Adrenal gland (tissue), 9 donors: ENCODE measurements at regions not wholly inside any gene's neighbourhood (a gene's known extent, or its start where the extent isn't known, plus 50 kb on each side); places are given as distances from the start of the nearest gene placed in this dataset.

Source experiments
- DNase-seq, 7 donors: peaks; one replicate each; pipeline ENCODE4 v3.0.0-alpha.2; 2019 to 2020
- H3K27ac ChIP-seq, 5 donors: fragments of 200-600 bp; sonication (generic) in 4 of 5; 1 replicate in 3 of 5; 2 replicates in 2 of 5; pipeline versions ENCODE4 v1.5.1 to v1.8.0; 2016 to 2020; ENCODE audit warnings: mild to moderate bottlenecking in 1 of 5
- H3K27me3 ChIP-seq: fragments of 200-600 bp; 2 replicates; pipeline ENCODE4 v1.8.0; 2021
- H3K36me3 ChIP-seq, 2 donors: fragments of 200-600 bp; replicated peaks in 1 of 2; 1 replicate in 1 of 2; 2 replicates in 1 of 2; pipeline versions ENCODE4 v1.5.1 to v1.8.0; 2018 to 2022
- H3K4me1 ChIP-seq, 2 donors: fragments of 200-600 bp; replicated peaks in 1 of 2; 1 replicate in 1 of 2; 2 replicates in 1 of 2; pipeline versions ENCODE4 v1.5.1 to v1.8.0; 2018 to 2021
- H3K4me3 ChIP-seq, 4 donors: fragments of 200-600 bp; sonication (generic) in 3 of 4; one replicate each; pipeline ENCODE4 v1.5.1; 2016 to 2018
- H3K9me3 ChIP-seq, 3 donors: fragments of 200-600 bp; sonication (generic) in 1 of 3; replicated peaks in 1 of 3; 1 replicate in 2 of 3; 2 replicates in 1 of 3; pipeline versions ENCODE4 v1.5.1 to v1.8.0; 2016 to 2021
- POLR2A ChIP-seq, 2 donors: fragments of 450-650 bp; IDR thresholded peaks; one replicate each; pipeline ENCODE4 v1.6.1; 2017; ENCODE audit warnings: antibody characterized with exemption in 2 of 2, mild to moderate bottlenecking in 2 of 2, moderate library complexity in 1 of 2
- WGBS, 4 donors: extraction: QIAGEN DNeasy Blood & Tissue Kit in 2 of 4; methylation state at CpG; one replicate each; pipeline versions ENCODE4 v1.1.5 to v1.1.7; 2013 to 2017; 5-methylcytosine and 5-hydroxymethylcytosine counted together
- intact Hi-C, 2 donors: fragments of 100-400 bp; cut with DNase I; formaldehyde crosslinking; loops; one replicate each; pipeline versions ENCODE4 v1.14.1 to v1.15.0; 2022 to 2023
- TF ChIP-seq, protein P1 (sequence below), 6 experiments: fragments of 450-650 bp in 4 of 6; fragments of 200-600 bp in 2 of 6; sonication (generic) in 1 of 6; IDR thresholded peaks; 1 replicate in 5 of 6; 2 replicates in 1 of 6; pipeline versions ENCODE4 v1.5.1 to v1.8.0; 2016 to 2021; ENCODE audit warnings: antibody characterized with exemption in 6 of 6, mild to moderate bottlenecking in 2 of 6, moderate library complexity in 1 of 6
- donor health status: healthy with polysubstance abuse.
- donor health status: Bipolar disorder and iron deficiency.
- donor health status: DM: yes; HTN: yes; CAD: no.
- donor health status: DM: no; HTN: no; CAD: no.
- donor health status: DM: no; HTN: no; CAD: no.

DNA sequence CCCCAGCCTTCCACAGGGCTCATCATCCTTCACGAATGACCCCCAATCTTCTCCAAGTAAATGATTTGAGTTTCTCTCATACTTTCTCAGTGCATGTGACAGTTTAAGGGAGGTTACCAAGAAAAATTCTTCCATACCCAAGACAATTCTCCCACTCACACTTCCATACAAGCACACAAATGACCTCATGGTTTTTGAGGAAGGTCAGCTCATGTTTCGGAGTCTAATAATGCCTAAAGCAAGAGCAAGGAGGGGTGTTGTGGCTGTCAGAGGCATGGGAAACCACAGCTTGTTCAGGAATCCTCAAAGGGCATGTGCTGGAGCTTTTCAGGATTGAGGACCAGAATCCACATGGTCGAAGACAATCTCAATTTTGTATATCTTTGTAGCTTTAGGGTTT lies 279.0 kb downstream of the MAFB start:
- 78 to 81% (median 79%) methylated on average over 3 of the region's 3 CpGs for WGBS, 4 donors
- TF ChIP-seq POLR2A (IDR thresholded peaks at IDR 0.05) = no peak
- TF ChIP-seq, protein P1, sequence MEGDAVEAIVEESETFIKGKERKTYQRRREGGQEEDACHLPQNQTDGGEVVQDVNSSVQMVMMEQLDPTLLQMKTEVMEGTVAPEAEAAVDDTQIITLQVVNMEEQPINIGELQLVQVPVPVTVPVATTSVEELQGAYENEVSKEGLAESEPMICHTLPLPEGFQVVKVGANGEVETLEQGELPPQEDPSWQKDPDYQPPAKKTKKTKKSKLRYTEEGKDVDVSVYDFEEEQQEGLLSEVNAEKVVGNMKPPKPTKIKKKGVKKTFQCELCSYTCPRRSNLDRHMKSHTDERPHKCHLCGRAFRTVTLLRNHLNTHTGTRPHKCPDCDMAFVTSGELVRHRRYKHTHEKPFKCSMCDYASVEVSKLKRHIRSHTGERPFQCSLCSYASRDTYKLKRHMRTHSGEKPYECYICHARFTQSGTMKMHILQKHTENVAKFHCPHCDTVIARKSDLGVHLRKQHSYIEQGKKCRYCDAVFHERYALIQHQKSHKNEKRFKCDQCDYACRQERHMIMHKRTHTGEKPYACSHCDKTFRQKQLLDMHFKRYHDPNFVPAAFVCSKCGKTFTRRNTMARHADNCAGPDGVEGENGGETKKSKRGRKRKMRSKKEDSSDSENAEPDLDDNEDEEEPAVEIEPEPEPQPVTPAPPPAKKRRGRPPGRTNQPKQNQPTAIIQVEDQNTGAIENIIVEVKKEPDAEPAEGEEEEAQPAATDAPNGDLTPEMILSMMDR (IDR thresholded peaks at IDR 0.05) = no peak

DNA sequence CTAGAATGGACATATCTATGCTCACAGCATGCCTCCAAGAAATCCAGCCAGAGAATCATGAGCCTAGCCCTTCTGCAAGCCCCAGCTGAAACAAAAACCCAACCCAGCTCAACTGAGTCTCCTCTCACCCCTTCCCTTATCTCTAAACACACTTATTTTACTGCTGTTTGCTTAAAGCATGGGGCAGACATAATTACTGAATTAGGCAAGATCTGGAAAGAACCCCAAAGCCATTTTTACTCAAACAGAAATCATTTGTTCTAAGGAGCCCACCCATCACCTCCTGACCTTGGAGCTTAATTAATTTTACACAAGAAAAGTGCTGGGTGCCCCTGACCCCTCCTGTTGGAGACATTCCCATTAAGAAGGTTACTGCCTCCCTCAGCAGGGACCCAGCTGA lies 291.6 kb downstream of the MAFB start:
- DNase-seq = no peak
- intact Hi-C loops = no loop called here
- H3K27me3 ChIP-seq = no peaks in the 10 kb centered on the region
- no peaks in the 10 kb centered on the region for H3K4me1 ChIP-seq
- no peak overlapping the region for H3K4me3 ChIP-seq
- no peaks in the 10 kb centered on the region for H3K36me3 ChIP-seq
- no peak overlapping the region for H3K27ac ChIP-seq
- TF ChIP-seq, protein P1 (IDR thresholded peaks at IDR 0.05) = no peak
- no peak for TF ChIP-seq POLR2A (IDR thresholded peaks at IDR 0.05)
- H3K9me3 ChIP-seq = no peaks in the 10 kb centered on the region

More for the DNA sequence above, 279.0 kb downstream of the MAFB start:
- Histone ChIP-seq H3K4me1 (no peaks in the 10 kb centered on the region), H3K27ac (no peak overlapping the region), H3K9me3 (no peaks in the 10 kb centered on the region), H3K27me3 (no peaks in the 10 kb centered on the region), H3K4me3 (no peak overlapping the region), H3K36me3 (no peaks in the 10 kb centered on the region)
- DNase-seq = no peak
- intact Hi-C loops = no loop called here

DNA sequence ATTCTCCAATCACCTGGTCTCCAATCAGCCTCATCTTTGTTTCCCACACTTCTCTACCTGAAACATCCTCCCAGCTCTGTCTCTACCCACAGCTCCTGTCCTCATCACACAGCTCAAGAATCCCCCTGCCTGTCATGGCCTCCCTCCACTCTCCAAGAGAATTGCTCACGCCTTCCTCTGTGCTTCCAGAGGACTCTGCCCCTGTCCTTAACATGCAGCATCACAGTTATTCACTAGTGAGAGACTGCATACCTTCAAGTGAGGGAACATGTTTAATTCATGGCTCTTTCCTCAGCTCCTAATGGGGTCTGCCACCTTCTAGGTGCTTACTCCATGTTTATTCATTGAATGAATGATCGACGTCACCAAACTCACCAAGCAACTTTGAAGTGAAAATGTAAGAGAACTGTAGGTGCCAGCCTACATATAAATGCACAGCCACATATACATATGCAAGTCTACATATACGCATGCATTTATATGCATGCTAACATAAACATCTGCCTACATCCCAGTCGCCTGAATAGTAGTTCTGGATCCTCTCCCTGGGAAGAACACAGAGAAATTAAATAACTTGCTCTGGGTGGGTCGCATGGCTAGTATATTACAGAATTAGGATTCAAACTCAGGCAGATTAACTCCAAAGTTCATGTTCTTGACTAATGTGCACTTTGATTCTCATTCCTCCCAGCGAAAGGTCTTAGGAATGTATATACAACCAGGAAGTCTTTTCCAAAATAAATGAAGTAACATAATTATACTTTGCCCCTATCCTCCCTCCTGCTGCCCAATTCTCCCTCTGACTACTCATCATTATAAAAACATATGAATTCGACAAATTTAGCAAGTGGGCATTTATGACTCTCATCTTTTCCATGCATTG lies 295.6 kb downstream of the MAFB start:
- Histone ChIP-seq H3K27ac (no peak overlapping the region), H3K9me3 (no peaks in the 10 kb centered on the region), H3K27me3 (no peaks in the 10 kb centered on the region), H3K36me3 (no peaks in the 10 kb centered on the region), H3K4me3 (no peak overlapping the region), H3K4me1 (no peaks in the 10 kb centered on the region)
- no peak for TF ChIP-seq POLR2A (IDR thresholded peaks at IDR 0.05)
- DNase-seq = no peak
- intact Hi-C loops = no loop called here
- 80 to 88% (median 85%) methylated on average over 8 of the region's 8 CpGs for WGBS, 4 donors

DNA sequence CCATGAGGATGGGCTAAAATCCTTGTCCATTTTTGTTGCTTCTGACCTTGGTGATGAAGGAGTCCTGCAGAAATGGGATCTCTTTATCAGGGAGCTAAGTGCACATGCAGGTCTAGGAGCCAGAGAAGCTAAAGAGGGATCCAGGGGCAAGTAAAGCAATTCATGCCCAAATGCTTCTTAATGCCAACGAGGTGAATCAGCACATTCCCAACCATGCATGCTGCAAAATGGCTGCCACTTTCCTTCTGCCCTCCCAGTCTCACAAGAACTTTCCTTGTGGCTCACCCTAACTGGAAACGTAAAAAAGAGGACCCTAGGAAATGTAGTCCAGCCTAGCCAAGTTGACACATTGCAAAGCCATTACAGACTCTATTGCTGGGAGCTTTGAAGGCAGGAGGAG lies 298.4 kb downstream of the MAFB start:
- no peak for TF ChIP-seq POLR2A (IDR thresholded peaks at IDR 0.05)
- TF ChIP-seq, protein P1 (IDR thresholded peaks at IDR 0.05) = no peak
- no peak overlapping the region for H3K4me3 ChIP-seq
- no peak overlapping the region for H3K27ac ChIP-seq
- no peak for DNase-seq
- 68 to 76% (median 74%) methylated on average over 2 of the region's 2 CpGs for WGBS, 4 donors
- H3K27me3 ChIP-seq = no peaks in the 10 kb centered on the region
- H3K4me1 ChIP-seq = no peaks in the 10 kb centered on the region
- H3K9me3 ChIP-seq = no peaks in the 10 kb centered on the region
- intact Hi-C loops = no loop called here
- H3K36me3 ChIP-seq = no peaks in the 10 kb centered on the region

DNA sequence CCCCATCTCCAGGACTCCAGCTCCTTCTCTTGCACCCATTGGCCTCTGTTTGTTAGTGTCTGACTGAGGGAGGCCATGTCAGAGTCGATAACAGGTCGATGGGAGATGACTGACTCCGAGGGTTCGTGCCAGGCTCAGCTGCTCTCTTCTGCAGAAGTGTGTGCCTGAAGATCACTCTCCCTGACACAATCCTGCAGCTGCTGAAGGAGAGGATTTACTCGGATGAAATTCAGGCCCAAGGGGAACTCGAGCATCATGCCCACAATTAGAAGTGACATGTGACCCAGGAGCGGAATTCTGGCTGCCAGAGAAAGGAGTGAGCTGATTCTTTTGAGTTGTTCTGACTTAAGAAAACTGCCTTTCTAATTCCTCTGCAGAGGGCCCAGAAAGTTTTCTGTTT lies 318.2 kb downstream of the MAFB start:
- no peak overlapping the region for H3K4me3 ChIP-seq
- no peaks in the 10 kb centered on the region for H3K9me3 ChIP-seq
- H3K27me3 ChIP-seq = no peaks in the 10 kb centered on the region
- intact Hi-C loops = no loop called here
- H3K36me3 ChIP-seq = no peaks in the 10 kb centered on the region
- TF ChIP-seq, protein P1 (IDR thresholded peaks at IDR 0.05) = no peak
- TF ChIP-seq POLR2A (IDR thresholded peaks at IDR 0.05) = no peak
- DNase-seq = no peak
- H3K4me1 ChIP-seq = no peaks in the 10 kb centered on the region
- WGBS, 4 donors = 61 to 69% (median 65%) methylated on average over 7 of the region's 7 CpGs
- no peak overlapping the region for H3K27ac ChIP-seq
